ENCODE measurements at regions not wholly inside any gene's neighbourhood (a gene's known extent, or its start where the extent isn't known, plus 50 kb on each side); places are given as distances from the start of the nearest gene placed in this dataset.
"Not testable (repeated sequence)": the region's sequence is repeated elsewhere in the genome, so short reads cannot be mapped to it uniquely, and the experiment has no call there.

GRCh38 chr16:54779549-54779948 lies 151.1 kb upstream of the IRX5 start:
- H3K4me1 ChIP-seq (ENCODE audit: control insufficient read depth, low read depth, low read length) = no peaks in the 10 kb centered on the region
- no peaks in the 10 kb centered on the region for H3K36me3 ChIP-seq (ENCODE audit: control insufficient read depth, low read depth, low read length)
- H3K9ac ChIP-seq (ENCODE audit: low read length) = no peak overlapping the region
- H3K27ac ChIP-seq (ENCODE audit: low read length) = no peak overlapping the region
- H3K4me3 ChIP-seq (ENCODE audit: low read length) = no peak overlapping the region
- no peaks in the 10 kb centered on the region for H3K27me3 ChIP-seq (ENCODE audit: control insufficient read depth, insufficient read depth, low read length)
- H3K9me3 ChIP-seq (ENCODE audit: control insufficient read depth, low read depth, low read length) = no peaks in the 10 kb centered on the region

GRCh38 chr16:54774768-54775167 lies 155.9 kb upstream of the IRX5 start:
- Histone ChIP-seq H3K9me3 (ENCODE audit: control insufficient read depth, low read depth, low read length) (no peaks in the 10 kb centered on the region), H3K4me1 (ENCODE audit: control insufficient read depth, low read depth, low read length) (no peaks in the 10 kb centered on the region), H3K27ac (ENCODE audit: low read length) (no peak overlapping the region), H3K36me3 (ENCODE audit: control insufficient read depth, low read depth, low read length) (no peaks in the 10 kb centered on the region), H3K4me3 (ENCODE audit: low read length) (no peak overlapping the region), H3K27me3 (ENCODE audit: control insufficient read depth, insufficient read depth, low read length) (no peaks in the 10 kb centered on the region), H3K9ac (ENCODE audit: low read length) (no peak overlapping the region)

- Histone ChIP-seq H3K27ac (ENCODE audit: low read length) (no peak overlapping the region), H3K9me3 (ENCODE audit: control insufficient read depth, low read depth, low read length) (no peaks in the 10 kb centered on the region)
Measured at GRCh38 chr16:54772400-54772799, 158.3 kb upstream of the IRX5 start.

GRCh38 chr16:54766355-54766754 lies 164.3 kb upstream of the IRX5 start:
- Histone ChIP-seq H3K36me3 (ENCODE audit: control insufficient read depth, low read depth, low read length) (no peaks in the 10 kb centered on the region), H3K9me3 (ENCODE audit: control insufficient read depth, low read depth, low read length) (no peaks in the 10 kb centered on the region), H3K4me1 (ENCODE audit: control insufficient read depth, low read depth, low read length) (no peaks in the 10 kb centered on the region), H3K27ac (ENCODE audit: low read length) (no peak overlapping the region), H3K4me3 (ENCODE audit: low read length) (no peak overlapping the region), H3K27me3 (ENCODE audit: control insufficient read depth, insufficient read depth, low read length) (no peaks in the 10 kb centered on the region), H3K9ac (ENCODE audit: low read length) (no peak overlapping the region)

More at GRCh38 chr16:54772400-54772799, 158.3 kb upstream of the IRX5 start:
- Histone ChIP-seq H3K9ac (ENCODE audit: low read length) (no peak overlapping the region), H3K4me1 (ENCODE audit: control insufficient read depth, low read depth, low read length) (no peaks in the 10 kb centered on the region), H3K4me3 (ENCODE audit: low read length) (no peak overlapping the region), H3K27me3 (ENCODE audit: control insufficient read depth, insufficient read depth, low read length) (no peaks in the 10 kb centered on the region), H3K36me3 (ENCODE audit: control insufficient read depth, low read depth, low read length) (no peaks in the 10 kb centered on the region)

GRCh38 chr16:54750249-54750648 lies 180.4 kb upstream of the IRX5 start:
- H3K36me3 ChIP-seq (ENCODE audit: control insufficient read depth, low read depth, low read length) = no peaks in the 10 kb centered on the region
- H3K9me3 ChIP-seq (ENCODE audit: control insufficient read depth, low read depth, low read length) = no peaks in the 10 kb centered on the region
- no peak overlapping the region for H3K9ac ChIP-seq (ENCODE audit: low read length)
- no peaks in the 10 kb centered on the region for H3K27me3 ChIP-seq (ENCODE audit: control insufficient read depth, insufficient read depth, low read length)
- H3K4me3 ChIP-seq (ENCODE audit: low read length) = no peak overlapping the region
- no peaks in the 10 kb centered on the region for H3K4me1 ChIP-seq (ENCODE audit: control insufficient read depth, low read depth, low read length)
- H3K27ac ChIP-seq (ENCODE audit: low read length) = no peak overlapping the region

- H3K27ac ChIP-seq (ENCODE audit: low read length) = no peak overlapping the region
- no peaks in the 10 kb centered on the region for H3K36me3 ChIP-seq (ENCODE audit: control insufficient read depth, low read depth, low read length)
- no peak overlapping the region for H3K4me3 ChIP-seq (ENCODE audit: low read length)
- no peak overlapping the region for H3K9ac ChIP-seq (ENCODE audit: low read length)
- no peaks in the 10 kb centered on the region for H3K27me3 ChIP-seq (ENCODE audit: control insufficient read depth, insufficient read depth, low read length)
- no peaks in the 10 kb centered on the region for H3K9me3 ChIP-seq (ENCODE audit: control insufficient read depth, low read depth, low read length)
- H3K4me1 ChIP-seq (ENCODE audit: control insufficient read depth, low read depth, low read length) = no peaks in the 10 kb centered on the region
Measured at GRCh38 chr16:54748611-54749190, 182.0 kb upstream of the IRX5 start.

- Histone ChIP-seq H3K4me1 (ENCODE audit: control insufficient read depth, low read depth, low read length) (no peaks in the 10 kb centered on the region), H3K36me3 (ENCODE audit: control insufficient read depth, low read depth, low read length) (no peaks in the 10 kb centered on the region), H3K9me3 (ENCODE audit: control insufficient read depth, low read depth, low read length) (no peaks in the 10 kb centered on the region), H3K4me3 (ENCODE audit: low read length) (no peak overlapping the region), H3K9ac (ENCODE audit: low read length) (no peak overlapping the region), H3K27ac (ENCODE audit: low read length) (no peak overlapping the region), H3K27me3 (ENCODE audit: control insufficient read depth, insufficient read depth, low read length) (no peaks in the 10 kb centered on the region)
Measured at GRCh38 chr16:54746596-54746995, 184.1 kb upstream of the IRX5 start.

GRCh38 chr16:54744998-54745397 lies 185.7 kb upstream of the IRX5 start:
- Histone ChIP-seq H3K4me1 (ENCODE audit: control insufficient read depth, low read depth, low read length) (no peaks in the 10 kb centered on the region), H3K4me3 (ENCODE audit: low read length) (no peak overlapping the region), H3K27me3 (ENCODE audit: control insufficient read depth, insufficient read depth, low read length) (no peaks in the 10 kb centered on the region), H3K27ac (ENCODE audit: low read length) (no peak overlapping the region), H3K36me3 (ENCODE audit: control insufficient read depth, low read depth, low read length) (no peaks in the 10 kb centered on the region), H3K9me3 (ENCODE audit: control insufficient read depth, low read depth, low read length) (no peaks in the 10 kb centered on the region), H3K9ac (ENCODE audit: low read length) (no peak overlapping the region)

GRCh38 chr16:54742436-54742835 lies 188.2 kb upstream of the IRX5 start:
- H3K9me3 ChIP-seq (ENCODE audit: control insufficient read depth, low read depth, low read length) = no peaks in the 10 kb centered on the region
- H3K27me3 ChIP-seq (ENCODE audit: control insufficient read depth, insufficient read depth, low read length) = no peaks in the 10 kb centered on the region

GRCh38 chr16:54739381-54739780 lies 191.3 kb upstream of the IRX5 start:
- no peak overlapping the region for H3K4me3 ChIP-seq (ENCODE audit: low read length)
- H3K27ac ChIP-seq (ENCODE audit: low read length) = no peak overlapping the region
- H3K27me3 ChIP-seq (ENCODE audit: control insufficient read depth, insufficient read depth, low read length) = no peaks in the 10 kb centered on the region
- no peaks in the 10 kb centered on the region for H3K36me3 ChIP-seq (ENCODE audit: control insufficient read depth, low read depth, low read length)
- no peaks in the 10 kb centered on the region for H3K4me1 ChIP-seq (ENCODE audit: control insufficient read depth, low read depth, low read length)
- H3K9ac ChIP-seq (ENCODE audit: low read length) = no peak overlapping the region
- no peaks in the 10 kb centered on the region for H3K9me3 ChIP-seq (ENCODE audit: control insufficient read depth, low read depth, low read length)

More at GRCh38 chr16:54742436-54742835, 188.2 kb upstream of the IRX5 start:
- Histone ChIP-seq H3K4me1 (ENCODE audit: control insufficient read depth, low read depth, low read length) (no peaks in the 10 kb centered on the region), H3K9ac (ENCODE audit: low read length) (no peak overlapping the region), H3K36me3 (ENCODE audit: control insufficient read depth, low read depth, low read length) (no peaks in the 10 kb centered on the region), H3K27ac (ENCODE audit: low read length) (no peak overlapping the region), H3K4me3 (ENCODE audit: low read length) (no peak overlapping the region)

GRCh38 chr16:54734156-54734555 lies 196.5 kb upstream of the IRX5 start:
- no peaks in the 10 kb centered on the region for H3K36me3 ChIP-seq (ENCODE audit: control insufficient read depth, low read depth, low read length)
- H3K27me3 ChIP-seq (ENCODE audit: control insufficient read depth, insufficient read depth, low read length) = no peaks in the 10 kb centered on the region
- no peak overlapping the region for H3K27ac ChIP-seq (ENCODE audit: low read length)
- no peak overlapping the region for H3K9ac ChIP-seq (ENCODE audit: low read length)
- H3K9me3 ChIP-seq (ENCODE audit: control insufficient read depth, low read depth, low read length) = no peaks in the 10 kb centered on the region
- H3K4me1 ChIP-seq (ENCODE audit: control insufficient read depth, low read depth, low read length) = no peaks in the 10 kb centered on the region
- no peak overlapping the region for H3K4me3 ChIP-seq (ENCODE audit: low read length)

GRCh38 chr16:54727696-54728095 lies 203.0 kb upstream of the IRX5 start:
- H3K36me3 ChIP-seq (ENCODE audit: control insufficient read depth, low read depth, low read length); H3K9ac ChIP-seq (ENCODE audit: low read length); H3K4me3 ChIP-seq (ENCODE audit: low read length); H3K4me1 ChIP-seq (ENCODE audit: control insufficient read depth, low read depth, low read length); H3K27ac ChIP-seq (ENCODE audit: low read length); H3K27me3 ChIP-seq (ENCODE audit: control insufficient read depth, insufficient read depth, low read length); H3K9me3 ChIP-seq (ENCODE audit: control insufficient read depth, low read depth, low read length): not testable (repeated sequence)

Data from iPS-18a (cell line).